ENCODE measurements at regions not wholly inside any gene's neighbourhood (a gene's known extent, or its start where the extent isn't known, plus 50 kb on each side); places are given as distances from the start of the nearest gene placed in this dataset.

DNA sequence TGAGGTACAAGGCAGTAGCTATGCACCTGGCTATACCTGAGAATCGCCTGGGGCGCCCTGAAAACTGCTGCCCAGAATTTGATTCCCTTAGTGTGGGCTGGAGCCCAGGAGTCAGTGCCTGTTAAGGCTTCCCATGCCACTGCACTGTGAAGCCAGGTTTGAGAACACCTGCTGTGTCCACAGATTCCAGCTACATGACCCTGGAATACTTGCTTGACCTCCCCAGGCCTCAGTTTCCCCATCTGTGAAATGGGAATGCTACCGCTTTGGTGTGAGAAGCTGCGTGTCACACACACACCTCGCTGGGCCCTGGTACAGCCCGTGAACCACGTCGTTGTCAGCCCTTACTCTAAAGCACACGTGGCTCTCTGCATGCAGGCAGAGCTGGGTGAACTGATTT is 271.0 kb downstream of the C16orf95 start:
- TF ChIP-seq, protein P1, sequence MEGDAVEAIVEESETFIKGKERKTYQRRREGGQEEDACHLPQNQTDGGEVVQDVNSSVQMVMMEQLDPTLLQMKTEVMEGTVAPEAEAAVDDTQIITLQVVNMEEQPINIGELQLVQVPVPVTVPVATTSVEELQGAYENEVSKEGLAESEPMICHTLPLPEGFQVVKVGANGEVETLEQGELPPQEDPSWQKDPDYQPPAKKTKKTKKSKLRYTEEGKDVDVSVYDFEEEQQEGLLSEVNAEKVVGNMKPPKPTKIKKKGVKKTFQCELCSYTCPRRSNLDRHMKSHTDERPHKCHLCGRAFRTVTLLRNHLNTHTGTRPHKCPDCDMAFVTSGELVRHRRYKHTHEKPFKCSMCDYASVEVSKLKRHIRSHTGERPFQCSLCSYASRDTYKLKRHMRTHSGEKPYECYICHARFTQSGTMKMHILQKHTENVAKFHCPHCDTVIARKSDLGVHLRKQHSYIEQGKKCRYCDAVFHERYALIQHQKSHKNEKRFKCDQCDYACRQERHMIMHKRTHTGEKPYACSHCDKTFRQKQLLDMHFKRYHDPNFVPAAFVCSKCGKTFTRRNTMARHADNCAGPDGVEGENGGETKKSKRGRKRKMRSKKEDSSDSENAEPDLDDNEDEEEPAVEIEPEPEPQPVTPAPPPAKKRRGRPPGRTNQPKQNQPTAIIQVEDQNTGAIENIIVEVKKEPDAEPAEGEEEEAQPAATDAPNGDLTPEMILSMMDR (IDR thresholded peaks at IDR 0.05; ENCODE audit: low read depth, low read length), result no peak
- TF ChIP-seq EZH2phosphoT487 (IDR thresholded peaks at IDR 0.05; ENCODE audit: low read depth), result no peak
